Hematopoietic multipotent progenitor cell treated with erythropoietin and hydrocortisone succinate and interleukin-3 and kit ligand, for 17 days (in vitro differentiated cells): ENCODE measurements at regions not wholly inside any gene's neighbourhood (a gene's known extent, or its start where the extent isn't known, plus 50 kb on each side); places are given as distances from the start of the nearest gene placed in this dataset.

Experiments
- DNase-seq: peaks from one replicate; pipeline ENCODE4 v3.0.0-alpha.2; 2015; ENCODE audit warnings: low spot score

GRCh38 chr3:168384990-168385389 lies 289.3 kb upstream of the GOLIM4 start:
- no peak for DNase-seq

GRCh38 chr3:168383573-168383972 lies 287.8 kb upstream of the GOLIM4 start:
- no peak for DNase-seq

GRCh38 chr3:168371846-168372245 lies 276.1 kb upstream of the GOLIM4 start:
- no peak for DNase-seq

GRCh38 chr3:168364967-168365366 lies 269.2 kb upstream of the GOLIM4 start:
- no peak for DNase-seq

- no peak for DNase-seq
Observed at GRCh38 chr3:168362661-168363247, 267.0 kb upstream of the GOLIM4 start.

- DNase-seq, result no peak
Observed at GRCh38 chr3:168362156-168362555, 266.4 kb upstream of the GOLIM4 start.

- DNase-seq, result no peak
Observed at GRCh38 chr3:168360993-168361392, 265.3 kb upstream of the GOLIM4 start.

GRCh38 chr3:168342946-168343850 lies 247.5 kb upstream of the GOLIM4 start:
- DNase-seq, result no peak

GRCh38 chr3:168341956-168342936 lies 246.5 kb upstream of the GOLIM4 start:
- no peak for DNase-seq

GRCh38 chr3:168341192-168341815 lies 245.6 kb upstream of the GOLIM4 start:
- DNase-seq, result no peak

GRCh38 chr3:168338161-168338560 lies 242.4 kb upstream of the GOLIM4 start:
- DNase-seq, result no peak

- no peak for DNase-seq
Observed at GRCh38 chr3:168336276-168336675, 240.6 kb upstream of the GOLIM4 start.

- DNase-seq, result no peak
Observed at GRCh38 chr3:168333410-168333935, 237.7 kb upstream of the GOLIM4 start.

- no peak for DNase-seq
Observed at GRCh38 chr3:168331756-168332155, 236.0 kb upstream of the GOLIM4 start.

GRCh38 chr3:168330983-168331382 lies 235.3 kb upstream of the GOLIM4 start:
- no peak for DNase-seq

GRCh38 chr3:168327856-168328255 lies 232.1 kb upstream of the GOLIM4 start:
- DNase-seq, result no peak

GRCh38 chr3:168325684-168326083 lies 230.0 kb upstream of the GOLIM4 start:
- DNase-seq, result no peak

GRCh38 chr3:168322941-168323340 lies 227.2 kb upstream of the GOLIM4 start:
- no peak for DNase-seq

- no peak for DNase-seq
Observed at GRCh38 chr3:168314166-168314565, 218.4 kb upstream of the GOLIM4 start.

- DNase-seq, result no peak
Observed at GRCh38 chr3:168312984-168313383, 217.3 kb upstream of the GOLIM4 start.

- no peak for DNase-seq
Observed at GRCh38 chr3:168307893-168308292, 212.2 kb upstream of the GOLIM4 start.

- no peak for DNase-seq
Observed at GRCh38 chr3:168295027-168295426, 199.3 kb upstream of the GOLIM4 start.
